Subcutaneous abdominal adipose tissue (tissue), 5 donors: ENCODE measurements at regions not wholly inside any gene's neighbourhood (a gene's known extent, or its start where the extent isn't known, plus 50 kb on each side); places are given as distances from the start of the nearest gene placed in this dataset.
"Not testable (repeated sequence)": the region's sequence is repeated elsewhere in the genome, so short reads cannot be mapped to it uniquely, and the experiment has no call there.

ENCODE experiments used
- H3K27ac ChIP-seq: one replicate; pipeline ENCODE4 v1.7.0; 2013; ENCODE audit warnings: low read depth, mild to moderate bottlenecking, inconsistent platforms, low read length, moderate library complexity
- H3K27me3 ChIP-seq, 5 donors: one replicate each; pipeline ENCODE4 v1.7.0; 2013; ENCODE audit warnings: low read length in 5 of 5, inconsistent platforms in 1 of 5; ENCODE audit not compliant: control insufficient read depth in 5 of 5, insufficient read depth in 4 of 5
- H3K36me3 ChIP-seq, 5 donors: one replicate each; pipeline ENCODE4 v1.7.0; 2013; ENCODE audit warnings: low read length in 5 of 5; ENCODE audit not compliant: control insufficient read depth in 5 of 5, insufficient read depth in 5 of 5
- H3K4me1 ChIP-seq, 5 donors: one replicate each; pipeline ENCODE4 v1.7.0; 2013; ENCODE audit warnings: low read length in 5 of 5, mild to moderate bottlenecking in 3 of 5, moderate library complexity in 1 of 5; ENCODE audit not compliant: control insufficient read depth in 5 of 5, insufficient read depth in 5 of 5
- H3K4me3 ChIP-seq, 5 donors: one replicate each; pipeline ENCODE4 v1.7.0; 2013; ENCODE audit warnings: low read length in 5 of 5, low read depth in 1 of 5
- H3K9ac ChIP-seq, 5 donors: one replicate each; pipeline ENCODE4 v1.7.0; 2013; ENCODE audit warnings: low read length in 5 of 5, mild to moderate bottlenecking in 4 of 5, moderate library complexity in 3 of 5
- H3K9me3 ChIP-seq, 5 donors: one replicate each; pipeline ENCODE4 v1.7.0; 2013; ENCODE audit warnings: low read length in 5 of 5; ENCODE audit not compliant: control insufficient read depth in 5 of 5
- donor health status: healthy.
- donor health status: healthy.
- donor health status: healthy.
- donor health status: healthy.
- donor health status: healthy.

DNA sequence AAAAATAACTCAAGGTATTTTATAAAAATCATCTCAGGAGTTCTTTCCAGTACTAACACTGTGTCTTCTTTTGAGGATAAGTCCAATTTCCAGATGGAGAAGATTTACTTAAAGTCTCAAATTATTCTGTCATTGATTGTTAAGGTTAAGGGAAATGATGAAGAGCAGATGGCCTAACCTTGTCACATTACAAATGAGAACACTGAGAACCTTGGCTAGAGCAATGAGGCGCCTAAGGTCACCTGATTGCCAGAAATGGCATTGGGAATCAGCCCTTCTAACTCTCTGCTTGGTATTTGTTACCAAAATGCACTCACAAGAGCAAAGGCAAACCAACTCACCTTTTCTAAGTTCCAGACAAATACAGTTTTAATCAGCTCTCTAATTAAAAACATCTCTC, 835.1 kb downstream of the RNF144A start:
- no peaks in the 10 kb centered on the region for H3K4me1 ChIP-seq
- H3K4me3 ChIP-seq, result no peak overlapping the region
- H3K27ac ChIP-seq, result no peak overlapping the region
- peaks cover 3 to 18% (median 10%) of the 10 kb centered on the region in 5 donors for H3K9me3 ChIP-seq
- H3K36me3 ChIP-seq, result no peaks in the 10 kb centered on the region
- no peaks in the 10 kb centered on the region for H3K27me3 ChIP-seq
- H3K9ac ChIP-seq, result no peak overlapping the region

DNA sequence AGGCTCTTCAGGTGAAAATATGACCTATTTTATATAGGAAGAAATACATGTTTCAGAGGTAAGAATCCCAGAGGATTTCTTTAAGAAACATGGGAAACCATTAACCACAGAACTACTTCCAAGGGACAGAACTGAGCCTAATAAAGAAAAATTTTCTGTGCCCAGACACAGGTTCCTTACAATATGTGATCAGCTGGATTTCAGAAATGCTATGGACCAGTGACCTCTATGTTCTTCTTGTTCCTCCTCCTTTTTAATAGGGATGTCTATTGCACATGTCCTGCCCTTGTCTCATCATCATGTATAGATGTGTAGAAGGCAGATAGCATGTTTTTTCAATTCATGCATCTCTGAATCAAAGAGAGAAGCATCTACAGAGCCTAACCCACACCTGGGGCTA, 836.6 kb downstream of the RNF144A start:
- Histone ChIP-seq H3K4me1 (no peaks in the 10 kb centered on the region), H3K27ac (no peak overlapping the region), H3K4me3 (no peak overlapping the region), H3K27me3 (no peaks in the 10 kb centered on the region), H3K9ac (no peak overlapping the region), H3K36me3 (no peaks in the 10 kb centered on the region), H3K9me3 (peaks cover 3 to 24% (median 11%) of the 10 kb centered on the region in 5 donors)

DNA sequence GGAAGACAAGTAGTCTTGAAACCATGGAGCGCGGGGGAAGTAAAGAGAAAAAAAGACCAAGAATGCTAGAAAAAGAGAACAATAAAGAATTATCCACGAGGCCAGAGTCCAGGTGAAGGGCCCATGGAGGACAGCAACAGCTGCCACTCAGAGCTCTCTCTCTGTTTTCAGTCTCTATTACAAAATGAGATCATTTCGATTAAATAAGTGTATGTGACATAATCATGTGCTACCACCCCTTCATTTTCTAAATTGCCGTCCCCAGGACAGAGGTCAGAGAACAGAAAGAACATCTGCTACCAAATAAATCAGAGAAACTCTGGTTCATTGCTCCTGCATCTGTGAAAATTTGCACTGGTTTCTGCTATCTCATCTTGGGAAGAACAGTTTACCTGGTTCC, 838.7 kb downstream of the RNF144A start:
- Histone ChIP-seq H3K4me3 (no peak overlapping the region), H3K36me3 (no peaks in the 10 kb centered on the region), H3K27me3 (no peaks in the 10 kb centered on the region), H3K9ac (no peak overlapping the region), H3K9me3 (peaks cover 3 to 24% (median 11%) of the 10 kb centered on the region in 5 donors), H3K4me1 (peaks cover 0 to 2% (median 0%) of the 10 kb centered on the region in 5 donors), H3K27ac (no peak overlapping the region)

DNA sequence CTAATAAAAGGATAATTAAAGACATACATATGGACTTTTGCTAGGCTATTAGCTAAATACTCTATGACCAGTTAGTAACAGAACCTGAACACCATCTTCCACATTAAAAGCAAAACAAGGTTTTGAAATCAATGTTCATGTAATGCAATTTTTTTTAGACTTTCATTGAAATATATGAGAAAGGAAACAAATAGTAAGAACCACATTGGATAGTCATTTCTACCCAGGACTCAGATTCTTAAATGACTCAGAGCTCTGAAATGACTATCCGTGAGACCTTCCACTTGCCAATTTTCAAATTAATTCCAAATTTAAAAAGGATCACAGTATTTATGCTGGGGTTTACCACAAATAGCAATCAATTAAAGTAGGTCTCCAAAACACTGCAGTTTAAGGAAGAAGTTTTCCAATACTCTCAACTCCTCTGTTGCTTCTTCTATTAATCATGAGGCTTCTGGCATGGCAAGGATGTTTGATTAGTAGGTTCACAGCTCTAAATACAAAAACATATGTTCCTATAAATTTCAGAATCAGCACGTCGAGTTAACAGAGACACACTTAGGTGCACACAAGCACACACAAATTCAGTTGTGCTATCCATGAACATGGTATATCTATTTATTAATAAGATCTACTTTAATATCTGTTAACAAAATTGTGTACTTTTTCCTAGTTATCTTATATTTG, 841.0 kb downstream of the RNF144A start:
- Histone ChIP-seq H3K27ac (no peak overlapping the region), H3K36me3 (no peaks in the 10 kb centered on the region), H3K9me3 (peaks cover 3 to 24% (median 15%) of the 10 kb centered on the region in 5 donors), H3K4me3 (no peak overlapping the region), H3K9ac (no peak overlapping the region), H3K4me1 (peaks cover 0 to 2% (median 0%) of the 10 kb centered on the region in 5 donors), H3K27me3 (no peaks in the 10 kb centered on the region)

DNA sequence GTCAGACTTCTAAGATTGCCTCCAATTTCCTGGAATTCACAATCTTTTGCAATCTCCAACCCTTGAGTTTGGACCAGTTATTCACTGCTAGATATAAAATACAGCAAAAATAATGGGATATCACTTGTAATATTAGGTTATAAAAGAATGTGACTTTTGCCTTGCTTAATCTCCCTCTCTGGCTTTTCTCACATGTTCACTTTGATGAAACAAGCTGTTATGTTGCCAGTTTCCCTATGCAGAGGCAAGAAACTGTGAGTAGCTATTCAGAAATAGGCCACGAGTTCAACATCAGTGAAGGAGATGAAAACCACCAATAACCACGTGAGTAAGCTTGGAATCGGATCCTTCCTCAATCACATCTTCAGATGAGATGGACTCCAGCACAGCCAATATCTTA, 842.7 kb downstream of the RNF144A start:
- Histone ChIP-seq H3K9ac (no peak overlapping the region), H3K27me3 (no peaks in the 10 kb centered on the region), H3K4me1 (peaks cover 0 to 2% (median 0%) of the 10 kb centered on the region in 5 donors), H3K4me3 (no peak overlapping the region), H3K9me3 (peaks cover 0 to 16% (median 9%) of the 10 kb centered on the region in 5 donors), H3K27ac (no peak overlapping the region), H3K36me3 (no peaks in the 10 kb centered on the region)

DNA sequence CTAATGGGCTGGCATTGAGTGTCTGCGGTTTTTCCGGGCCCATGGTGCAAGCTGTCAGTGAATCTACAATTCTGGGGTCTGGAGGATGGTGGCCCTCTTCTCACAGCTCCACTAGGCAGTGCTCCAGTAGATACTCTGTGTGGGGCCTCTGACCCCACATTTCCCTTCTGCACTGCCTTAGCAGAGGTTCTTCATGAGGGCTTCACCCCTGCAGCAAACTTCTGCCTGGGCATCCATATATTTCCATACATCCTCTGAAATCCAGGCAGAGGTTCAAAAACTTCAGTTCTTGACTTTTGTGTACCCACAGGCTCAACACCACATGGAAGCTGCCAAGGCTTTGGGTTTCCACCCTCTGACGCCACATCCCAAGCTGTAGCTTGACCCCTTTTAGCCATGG, 846.2 kb downstream of the RNF144A start:
- not testable (repeated sequence) for H3K36me3 ChIP-seq, H3K9me3 ChIP-seq, H3K27me3 ChIP-seq, H3K27ac ChIP-seq, H3K4me1 ChIP-seq, H3K9ac ChIP-seq, H3K4me3 ChIP-seq

DNA sequence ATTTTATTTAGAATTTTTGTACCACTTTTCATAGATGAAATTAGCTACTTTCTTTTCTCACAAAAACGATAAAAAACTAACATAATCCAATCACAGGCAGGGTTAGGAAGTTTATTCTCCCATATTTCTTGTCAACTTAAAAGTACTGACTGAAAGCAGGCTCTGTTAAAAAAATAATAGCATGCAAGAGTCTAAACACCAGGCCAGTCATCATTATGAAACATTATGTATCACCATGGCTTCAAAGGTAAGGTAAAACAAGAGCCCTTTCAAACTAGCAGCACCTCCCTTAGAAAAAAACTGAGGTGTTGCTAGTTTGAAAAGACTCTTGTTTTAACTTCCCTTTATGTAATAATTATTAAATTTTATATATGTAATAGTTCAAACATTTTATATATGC, 848.0 kb downstream of the RNF144A start:
- H3K9ac ChIP-seq, result no peak overlapping the region
- no peak overlapping the region for H3K4me3 ChIP-seq
- H3K9me3 ChIP-seq, result peaks cover 0 to 10% (median 3%) of the 10 kb centered on the region in 5 donors
- H3K27ac ChIP-seq, result no peak overlapping the region
- no peaks in the 10 kb centered on the region for H3K36me3 ChIP-seq
- H3K27me3 ChIP-seq, result no peaks in the 10 kb centered on the region
- H3K4me1 ChIP-seq, result no peaks in the 10 kb centered on the region

DNA sequence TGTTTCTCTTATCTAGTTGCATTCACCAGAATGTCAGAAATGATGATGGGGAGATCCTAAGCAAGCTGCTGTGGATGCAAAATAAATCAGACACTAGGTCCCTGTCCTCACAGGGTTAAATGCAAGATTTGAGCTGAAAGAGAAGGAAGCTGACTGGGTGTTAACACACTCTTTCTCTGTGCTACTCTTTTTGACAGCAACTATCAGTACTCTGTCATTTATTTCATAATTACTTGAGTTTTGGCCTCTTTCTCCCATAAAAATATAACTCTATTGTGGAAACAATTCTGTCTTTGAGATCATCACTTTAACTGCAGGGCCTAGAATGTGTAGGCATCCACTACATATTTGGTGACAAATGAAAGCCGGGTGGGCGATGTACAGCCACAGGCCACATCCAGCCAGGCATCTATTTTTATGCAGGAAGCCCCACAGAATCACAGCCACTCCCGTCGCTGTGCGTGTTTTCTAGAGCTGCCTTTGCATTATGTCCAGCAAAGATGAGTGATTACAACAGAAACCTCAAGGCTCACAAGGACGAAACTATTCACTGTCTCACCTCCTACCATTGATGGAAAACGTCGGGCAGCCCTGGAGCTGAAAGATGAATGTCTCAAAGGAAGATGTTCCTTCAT, 849.0 kb downstream of the RNF144A start:
- Histone ChIP-seq H3K27me3 (no peaks in the 10 kb centered on the region), H3K27ac (no peak overlapping the region), H3K9ac (no peak overlapping the region), H3K36me3 (no peaks in the 10 kb centered on the region), H3K9me3 (peaks cover 0 to 10% (median 3%) of the 10 kb centered on the region in 5 donors), H3K4me3 (no peak overlapping the region), H3K4me1 (no peaks in the 10 kb centered on the region)

DNA sequence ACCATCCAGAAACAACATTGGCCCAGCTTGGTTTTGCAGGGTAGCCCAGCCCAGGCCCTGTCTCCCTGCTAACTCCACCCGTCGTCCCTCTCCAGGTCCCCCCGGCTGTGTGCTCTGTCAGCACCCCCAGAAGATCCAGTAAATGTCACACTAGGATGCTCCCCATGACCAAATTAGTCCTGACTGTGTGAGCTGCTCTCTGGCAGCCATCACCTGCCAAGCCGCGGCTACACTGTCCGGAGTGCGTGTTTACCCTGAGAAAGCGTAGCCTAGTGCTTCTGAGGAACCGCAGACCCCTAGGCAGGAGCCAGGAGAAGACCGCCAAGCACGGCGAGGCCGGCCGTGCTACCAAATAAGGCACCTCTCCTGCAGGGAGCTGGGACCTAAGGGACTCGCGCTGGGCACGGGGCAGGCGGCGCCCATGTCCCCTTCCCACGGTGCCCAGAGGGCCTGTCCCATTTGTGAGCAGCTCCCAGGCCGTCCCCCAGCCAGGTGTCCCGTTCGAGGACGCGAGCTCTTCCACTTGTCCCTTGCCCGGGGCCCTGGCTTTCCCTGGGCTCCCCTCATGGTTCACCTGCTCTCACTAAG, 849.9 kb downstream of the RNF144A start:
- H3K9ac ChIP-seq, result no peak overlapping the region
- H3K36me3 ChIP-seq, result no peaks in the 10 kb centered on the region
- H3K4me3 ChIP-seq, result no peak overlapping the region
- H3K27ac ChIP-seq, result no peak overlapping the region
- H3K27me3 ChIP-seq, result no peaks in the 10 kb centered on the region
- no peaks in the 10 kb centered on the region for H3K4me1 ChIP-seq
- H3K9me3 ChIP-seq, result peaks cover 0 to 10% (median 3%) of the 10 kb centered on the region in 5 donors

DNA sequence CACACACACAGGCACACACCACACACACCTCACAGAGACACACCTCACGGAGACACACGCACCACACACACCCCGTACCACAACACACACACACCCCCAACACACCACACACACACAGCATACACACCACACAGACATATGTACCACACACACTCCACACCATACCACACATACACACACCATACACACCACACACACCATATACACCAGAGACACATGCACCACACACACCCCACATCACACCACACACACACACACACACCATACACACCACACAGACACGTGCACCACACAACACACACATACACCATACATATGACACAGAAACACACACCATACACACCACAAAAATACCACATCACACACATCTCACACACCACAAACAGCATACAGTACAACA, 850.7 kb downstream of the RNF144A start:
- no peaks in the 10 kb centered on the region for H3K27me3 ChIP-seq
- no peaks in the 10 kb centered on the region for H3K4me1 ChIP-seq
- no peak overlapping the region for H3K9ac ChIP-seq
- H3K36me3 ChIP-seq, result no peaks in the 10 kb centered on the region
- peaks cover 0 to 9% (median 3%) of the 10 kb centered on the region in 5 donors for H3K9me3 ChIP-seq
- no peak overlapping the region for H3K4me3 ChIP-seq
- no peak overlapping the region for H3K27ac ChIP-seq
